GM21367 (cell line): ENCODE measurements at regions not wholly inside any gene's neighbourhood (a gene's known extent, or its start where the extent isn't known, plus 50 kb on each side); places are given as distances from the start of the nearest gene placed in this dataset.
"Not testable (repeated sequence)": the region's sequence is repeated elsewhere in the genome, so short reads cannot be mapped to it uniquely, and the experiment has no call there.

Experiments used
- ATAC-seq: cut with Tn5 transposase; IDR thresholded peaks from one replicate; pipeline ENCODE4 v1.9.1; 2021; ENCODE audit not compliant: unreplicated experiment

DNA sequence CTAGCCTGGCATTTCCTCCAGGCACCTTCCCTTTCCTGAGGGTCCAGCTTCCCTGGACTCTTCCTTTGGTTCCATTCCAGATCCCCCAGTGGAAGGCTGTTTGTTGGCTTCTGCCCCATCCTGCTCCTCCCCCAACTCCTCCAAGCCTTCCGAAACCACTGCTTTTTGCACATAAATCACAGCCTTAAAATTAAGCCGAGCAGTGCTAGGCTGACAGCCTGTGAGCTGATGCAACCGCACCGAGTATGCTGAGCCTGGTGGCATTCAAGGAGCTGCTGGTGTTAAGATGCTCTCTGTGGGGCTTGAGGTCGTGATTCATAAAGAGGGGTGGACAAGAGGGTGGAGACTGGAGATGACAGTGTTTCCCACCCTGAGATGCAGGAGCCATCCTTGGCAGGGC is 266.6 kb upstream of the C1orf174 start:
- ATAC-seq: no peak

DNA sequence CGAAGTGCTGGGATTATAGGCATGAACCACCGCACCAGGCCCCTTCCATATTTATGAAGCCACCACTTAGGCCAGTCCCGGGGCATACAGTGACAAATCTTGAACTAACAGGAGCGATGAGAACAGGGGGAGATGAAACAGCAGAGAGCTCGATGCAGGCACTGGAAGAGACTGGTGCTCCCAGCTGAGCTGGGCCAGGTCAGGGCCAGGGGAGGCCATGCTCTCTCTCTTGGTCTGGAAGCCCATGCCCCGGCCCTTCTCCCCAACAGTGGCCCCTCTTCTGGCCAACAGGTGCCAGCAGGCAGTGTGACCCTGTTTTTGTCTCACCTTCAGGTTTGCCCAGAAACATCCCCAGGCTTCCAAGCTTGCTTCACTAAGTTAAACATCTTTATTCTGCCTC is 269.9 kb upstream of the C1orf174 start:
- ATAC-seq: no peak

DNA sequence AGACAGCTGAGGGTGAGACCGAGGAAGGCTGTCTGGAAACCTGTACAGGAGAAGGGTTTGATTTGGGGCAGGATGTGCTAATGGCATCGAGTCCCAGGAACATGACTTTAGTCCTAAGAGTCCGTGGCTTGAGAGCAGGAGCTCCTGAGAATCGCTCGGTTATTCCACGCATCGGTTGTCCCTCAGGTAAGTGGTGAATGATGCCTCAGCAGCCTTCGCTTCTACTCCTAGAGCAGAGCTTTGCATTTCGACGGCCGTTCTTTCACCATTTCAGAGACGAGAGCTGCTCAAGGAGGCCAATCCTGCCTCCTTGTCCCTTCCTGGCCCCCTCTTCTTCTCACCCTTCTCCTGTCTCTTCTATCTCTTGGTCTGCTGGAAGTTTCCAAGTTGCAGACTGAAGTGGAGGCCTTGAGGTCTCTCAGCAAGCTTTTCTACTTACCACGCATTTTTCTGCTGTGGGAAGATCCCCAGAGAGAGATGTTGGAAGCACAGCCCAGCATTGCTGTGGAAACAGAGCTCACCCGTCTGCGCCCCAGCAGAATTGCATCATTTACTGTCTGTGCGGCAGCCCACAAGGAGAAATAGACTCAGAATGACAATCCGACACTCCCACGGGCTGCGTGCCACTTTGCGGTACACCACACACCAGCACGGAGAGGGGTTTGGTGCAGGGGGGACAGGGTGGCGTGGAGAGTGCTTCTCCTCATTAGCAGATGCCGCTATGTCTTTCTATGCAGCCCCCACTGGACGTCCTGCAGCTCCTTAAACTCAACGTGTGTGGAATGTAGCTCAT is 270.7 kb upstream of the C1orf174 start:
- no peak for ATAC-seq

DNA sequence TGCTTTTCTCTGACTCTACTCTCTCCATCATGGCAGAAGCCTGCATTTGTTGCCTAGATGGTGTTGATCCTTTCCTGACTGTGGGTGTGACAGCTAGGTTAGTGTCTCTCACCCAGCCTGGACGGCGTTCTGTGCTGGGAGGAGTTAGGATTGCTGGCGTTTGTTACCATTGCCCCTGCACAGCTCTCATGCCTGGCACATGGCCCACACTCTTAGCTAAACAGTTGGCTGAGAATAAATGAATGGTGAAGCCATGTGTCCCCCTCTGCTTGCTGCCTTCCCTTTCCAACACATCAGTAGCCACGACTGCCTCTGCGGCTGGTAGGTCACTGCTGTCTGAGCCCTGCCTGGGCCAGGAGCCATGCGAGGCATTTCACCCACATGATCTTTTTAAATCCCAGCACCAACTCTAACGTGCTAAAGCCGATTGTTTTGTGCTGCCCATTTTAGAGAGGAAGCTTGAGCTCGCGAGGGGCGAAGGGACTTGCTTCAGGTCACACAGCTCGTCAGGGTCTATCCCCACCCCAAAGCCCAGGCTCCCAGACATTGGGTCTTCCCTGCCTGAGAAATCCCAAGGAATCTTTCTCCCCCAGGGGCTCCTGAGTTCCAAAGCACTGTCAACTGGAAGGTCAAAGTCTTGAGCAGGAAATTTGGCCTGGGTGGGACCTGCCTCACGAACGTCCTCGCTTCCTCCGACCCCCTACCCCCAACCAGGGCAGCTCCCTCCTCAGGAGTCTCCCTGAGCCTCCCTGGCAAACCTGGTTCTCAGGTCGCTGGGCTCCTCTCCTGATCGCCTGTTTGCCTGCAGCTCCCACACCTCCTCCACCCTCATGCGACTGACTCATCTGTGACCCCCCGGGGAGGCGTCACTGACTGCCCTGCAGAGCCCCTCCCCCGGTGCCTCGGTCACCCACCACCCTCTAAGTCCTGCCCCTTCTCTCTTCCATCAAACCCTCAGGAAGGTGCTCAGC is 271.7 kb upstream of the C1orf174 start:
- ATAC-seq: no peak

DNA sequence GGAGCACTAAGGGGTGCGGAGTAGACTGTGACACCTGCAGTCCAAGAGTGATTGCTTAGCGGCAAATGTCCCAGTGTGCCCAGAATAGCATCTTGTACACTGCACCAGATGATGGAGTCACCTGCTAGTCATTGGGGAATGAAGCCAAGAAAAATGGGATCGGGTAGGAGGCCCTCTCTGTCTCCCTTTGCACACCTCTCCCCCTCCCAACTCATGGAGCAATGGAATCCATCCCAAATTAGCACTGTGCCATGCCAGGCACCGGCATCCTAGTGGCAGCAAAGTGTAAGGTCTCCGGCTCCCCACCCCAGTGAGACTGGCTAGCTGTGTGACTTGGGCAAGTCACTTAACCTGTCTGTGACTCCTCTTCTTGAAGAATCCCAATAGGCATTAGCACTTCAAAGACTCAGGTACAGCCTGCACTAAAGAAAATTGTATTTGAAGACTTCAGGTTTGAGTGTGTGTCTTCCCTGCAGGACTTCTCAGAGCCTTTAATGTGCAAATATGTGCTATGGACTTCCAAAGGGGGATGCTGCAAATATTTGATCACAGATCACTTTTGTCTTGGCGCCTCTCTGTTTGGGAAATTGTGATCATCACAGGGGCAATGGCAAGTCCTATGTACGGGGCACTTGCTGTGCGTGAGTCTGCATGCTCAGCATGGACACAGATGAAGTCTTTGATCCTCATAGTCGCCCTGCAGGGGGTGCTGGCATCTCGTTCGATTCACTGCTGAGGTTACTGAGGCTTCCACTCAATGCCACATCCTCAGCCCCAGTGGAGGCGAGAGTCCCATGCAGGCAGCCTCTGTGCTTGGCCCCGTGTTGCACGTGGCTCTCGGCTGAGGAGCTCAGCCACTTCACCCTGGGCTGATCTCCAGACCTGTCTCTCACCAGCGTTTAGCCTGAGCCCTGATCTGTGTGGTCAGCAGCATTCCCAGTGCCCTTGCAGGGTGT is 272.9 kb upstream of the C1orf174 start:
- no peak for ATAC-seq

DNA sequence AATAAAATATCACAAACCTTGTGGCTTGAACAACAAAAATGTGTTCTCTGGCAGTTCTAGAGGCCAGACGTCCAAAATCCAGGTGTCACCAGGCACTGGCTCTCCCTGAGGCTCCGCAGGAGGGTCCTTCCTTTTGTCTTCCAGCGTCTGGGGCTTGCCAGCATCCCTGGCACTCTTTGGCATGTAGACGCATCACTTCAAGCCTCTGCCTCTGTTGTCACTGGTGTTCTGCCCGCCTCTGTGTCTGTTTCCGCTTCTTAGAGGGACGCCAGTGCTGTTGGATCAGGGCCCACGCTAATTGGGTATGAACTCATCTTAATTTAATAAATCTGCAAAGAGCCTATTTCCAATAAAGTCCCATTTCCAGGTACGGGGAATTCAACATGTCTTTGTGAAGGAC is 273.7 kb upstream of the C1orf174 start:
- no peak for ATAC-seq

DNA sequence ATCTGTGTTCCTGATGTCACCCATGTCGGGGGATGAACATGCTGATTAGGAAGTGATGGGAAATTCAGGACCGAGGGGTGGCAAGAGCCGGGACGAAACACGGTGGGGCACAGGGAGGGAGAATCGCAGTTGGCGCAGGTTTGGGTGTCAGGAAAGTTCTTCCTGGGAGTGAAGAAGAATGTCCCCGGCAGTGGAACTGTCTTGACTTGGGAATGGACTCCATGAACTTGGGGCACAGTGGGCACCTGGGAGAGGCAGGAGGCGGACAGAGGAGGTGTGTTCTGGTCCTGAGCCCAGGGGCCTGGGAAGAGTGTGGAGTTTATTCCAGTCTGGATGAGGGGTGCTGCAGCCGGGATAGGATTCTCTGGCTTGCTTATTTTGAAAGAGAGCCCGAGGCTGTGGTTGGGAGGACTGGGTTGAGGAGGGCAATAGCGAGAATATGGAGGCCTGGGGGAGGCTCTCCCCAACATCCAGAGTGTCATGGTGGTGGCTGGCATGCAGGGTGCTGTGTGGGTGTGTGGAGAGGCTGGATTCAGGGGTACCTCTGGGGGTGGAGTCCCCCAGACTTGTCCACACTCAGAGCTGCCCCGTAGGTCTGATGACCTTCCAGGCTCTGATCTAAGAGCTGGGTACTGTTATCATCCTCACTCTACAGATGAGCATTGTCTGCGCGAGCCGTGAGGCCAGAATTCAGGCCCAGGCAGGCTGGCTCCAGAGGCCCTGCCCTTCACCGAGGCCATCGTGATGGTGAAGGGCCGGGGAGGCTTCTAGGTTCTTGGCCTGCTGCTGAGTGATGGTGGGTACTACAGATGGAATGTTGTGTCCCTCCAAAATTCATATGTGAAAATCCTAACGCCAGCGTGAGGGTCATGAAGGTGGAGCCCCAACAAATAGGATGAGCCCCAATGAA is 274.5 kb upstream of the C1orf174 start:
- ATAC-seq: no peak

DNA sequence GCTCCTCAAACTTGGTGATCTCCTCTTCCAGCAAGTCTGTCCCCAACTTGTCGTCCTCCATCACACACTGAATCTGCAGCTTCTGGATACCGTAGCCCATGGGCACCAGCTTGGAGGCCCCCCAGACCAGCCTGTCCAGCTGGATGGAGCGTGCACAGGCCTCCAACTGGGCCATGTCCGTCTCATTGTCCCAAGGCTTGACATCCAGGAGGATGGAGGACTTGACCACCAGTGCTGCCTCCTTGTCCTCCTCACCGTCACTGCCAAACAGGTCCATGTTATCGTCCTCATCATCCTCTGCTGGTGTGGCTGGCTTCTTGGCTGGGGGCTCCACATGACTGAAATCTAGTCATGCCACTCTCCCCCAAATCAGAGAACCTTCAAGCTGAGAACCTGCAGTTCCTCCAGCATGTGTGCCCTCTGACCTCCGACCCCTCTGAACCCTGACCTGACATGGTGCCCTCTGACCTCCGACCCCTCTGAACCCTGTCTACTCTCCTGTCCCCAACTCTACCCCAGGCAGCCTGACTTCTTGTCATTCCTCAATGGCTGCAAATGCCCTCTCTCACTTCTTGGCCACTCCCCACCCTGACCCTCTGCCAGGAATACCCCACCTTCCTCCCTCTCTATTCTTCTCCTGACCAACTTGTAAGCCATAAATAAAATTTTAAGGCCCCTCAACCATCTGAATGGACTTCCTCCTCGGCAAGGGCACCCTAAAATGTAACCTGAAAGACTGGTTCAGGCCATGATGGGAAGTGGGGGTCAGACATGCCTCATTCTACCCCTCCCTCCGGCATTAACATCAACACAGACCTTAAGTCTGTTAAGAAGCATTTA is 275.7 kb upstream of the C1orf174 start:
- ATAC-seq: no peak

DNA sequence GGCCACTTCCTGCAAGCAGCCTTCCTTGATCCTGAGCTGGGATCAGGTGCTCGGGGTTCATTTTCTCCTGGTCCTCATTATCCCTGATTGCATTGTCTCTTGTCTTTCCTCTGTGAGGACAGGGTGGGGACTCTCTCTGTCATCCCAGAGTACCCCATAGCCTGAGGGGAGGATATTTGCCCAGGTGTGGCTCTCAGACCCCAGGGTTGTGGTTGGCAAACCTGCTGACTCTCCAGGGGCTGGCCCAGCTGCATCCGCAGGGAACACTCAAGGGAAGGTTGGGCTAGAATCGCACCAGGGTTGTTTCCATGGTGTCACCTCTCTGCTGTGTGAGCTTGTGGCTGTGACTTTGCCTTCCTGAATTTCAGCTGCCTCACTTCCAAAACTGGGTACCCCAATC is 276.8 kb upstream of the C1orf174 start:
- ATAC-seq: no peak

DNA sequence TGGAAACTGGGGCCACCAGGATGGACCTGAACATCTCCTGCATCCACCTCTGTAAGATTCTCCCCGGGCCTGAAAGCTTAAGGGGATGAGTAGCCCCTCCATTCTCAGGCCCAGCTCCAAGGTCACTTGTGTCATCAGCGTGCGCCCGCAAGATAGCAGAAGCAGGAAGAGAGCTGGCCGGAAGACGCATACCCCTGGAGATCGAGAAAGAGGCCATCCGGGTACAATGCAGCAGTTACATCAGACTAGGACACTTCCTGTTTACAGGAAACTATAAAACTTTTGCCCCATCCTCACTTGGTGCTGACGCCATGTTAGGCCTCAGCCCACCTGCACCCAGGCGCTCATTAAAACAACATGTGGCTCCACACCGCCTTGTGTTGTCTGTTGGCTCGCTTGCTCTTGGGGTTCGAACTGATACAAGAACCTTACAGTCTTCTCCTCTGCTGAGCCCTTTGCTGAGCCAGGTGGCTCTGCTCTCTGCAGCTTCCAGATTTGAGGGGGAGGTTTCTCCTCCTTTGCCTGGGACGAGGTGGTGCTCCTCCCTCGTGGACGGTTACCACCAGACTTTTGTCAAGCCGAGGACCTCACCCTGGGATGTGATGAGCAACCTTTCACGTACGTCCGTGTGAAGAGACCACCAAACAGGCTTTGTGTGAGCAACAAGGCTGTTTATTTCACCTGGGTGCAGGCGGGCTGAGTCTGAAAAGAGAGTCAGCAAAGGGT is 277.5 kb upstream of the C1orf174 start:
- no peak for ATAC-seq

DNA sequence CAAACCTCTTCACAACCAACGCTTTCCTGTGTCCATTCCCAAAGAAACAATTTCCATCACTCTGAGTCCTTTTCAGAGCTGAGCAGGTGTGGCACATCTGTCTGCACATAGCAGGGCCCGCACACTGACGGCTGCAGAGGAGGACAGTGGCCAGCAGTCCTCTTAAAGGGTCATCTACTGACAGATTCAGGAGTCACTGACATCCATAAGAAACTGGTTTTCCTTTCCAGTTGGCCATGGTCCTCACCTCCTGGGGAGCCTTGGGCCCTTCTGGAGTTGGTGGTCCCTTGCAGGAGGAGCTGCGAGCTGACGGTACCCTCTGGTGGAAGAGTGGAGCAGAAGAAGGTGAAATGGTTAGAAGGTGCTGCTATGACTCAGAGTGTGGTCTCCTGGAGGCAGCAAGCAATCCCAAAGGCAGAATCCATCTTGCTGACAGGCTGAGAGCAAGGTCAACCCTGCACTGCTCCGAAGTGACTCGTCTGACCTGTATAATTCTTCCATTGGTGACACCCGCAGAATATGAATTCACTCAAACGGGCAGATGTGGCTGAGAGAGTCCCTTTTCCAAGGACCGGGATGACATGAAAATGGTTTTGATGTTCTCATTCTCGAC is 278.5 kb upstream of the C1orf174 start:
- ATAC-seq: no peak

DNA sequence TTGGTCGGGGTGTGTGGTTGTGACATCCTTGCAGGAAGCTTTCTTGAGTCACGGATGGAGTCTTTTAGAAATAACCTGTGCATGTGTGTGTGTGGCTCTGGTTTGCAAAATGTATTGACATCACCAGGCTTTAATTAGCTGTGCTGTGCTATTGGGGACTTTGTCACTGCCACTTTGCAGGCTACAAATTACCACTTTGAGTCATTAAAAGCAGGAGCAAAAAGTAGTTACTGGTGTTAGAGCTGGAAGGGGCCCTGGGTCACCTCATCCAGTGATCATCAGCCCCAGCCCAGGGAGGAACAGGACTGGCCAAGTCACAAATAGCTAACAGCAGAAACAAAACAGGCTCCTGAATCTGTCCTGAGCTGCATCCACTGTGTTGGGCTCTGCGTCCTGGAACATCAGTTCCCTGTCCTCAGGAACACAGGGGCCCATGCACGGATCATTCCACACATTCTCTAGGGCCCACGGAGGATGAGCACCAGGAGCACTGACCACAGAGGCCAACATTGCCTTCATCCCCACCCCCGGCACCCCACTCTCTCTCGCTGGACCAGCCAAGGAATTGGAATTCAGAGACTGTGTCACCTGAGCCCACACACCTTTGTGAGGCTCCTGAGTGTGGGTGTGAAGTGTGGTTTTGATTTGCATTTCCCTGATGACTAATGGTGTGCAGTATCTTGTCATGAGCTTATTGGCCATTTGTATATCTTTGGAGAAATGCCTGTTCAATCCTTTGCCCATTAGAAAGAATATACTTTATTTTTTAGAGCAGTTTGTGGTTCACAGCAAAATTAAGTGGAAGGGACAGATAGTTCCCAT is 280.1 kb upstream of the C1orf174 start:
- no peak for ATAC-seq

DNA sequence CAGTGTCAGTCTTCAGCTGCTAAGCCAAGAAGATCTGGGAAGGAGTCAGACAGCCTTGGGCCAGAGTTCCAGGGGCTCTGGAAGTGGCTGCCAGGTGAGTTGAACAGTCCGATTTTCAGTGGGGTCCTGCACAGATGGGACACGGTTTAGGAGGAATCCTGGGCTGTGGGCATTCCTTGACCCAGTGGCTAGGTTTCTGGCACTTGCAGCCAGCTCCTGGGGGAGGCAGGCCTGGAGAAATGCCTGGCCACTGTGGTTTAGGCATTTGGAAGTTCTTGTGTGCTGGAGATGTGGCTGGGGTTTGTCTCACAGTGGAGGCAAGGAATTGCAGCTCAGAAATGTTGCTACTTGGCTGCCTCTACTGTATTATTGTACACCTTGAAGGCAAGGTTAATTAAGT is 286.4 kb upstream of the C1orf174 start:
- not testable (repeated sequence) for ATAC-seq

DNA sequence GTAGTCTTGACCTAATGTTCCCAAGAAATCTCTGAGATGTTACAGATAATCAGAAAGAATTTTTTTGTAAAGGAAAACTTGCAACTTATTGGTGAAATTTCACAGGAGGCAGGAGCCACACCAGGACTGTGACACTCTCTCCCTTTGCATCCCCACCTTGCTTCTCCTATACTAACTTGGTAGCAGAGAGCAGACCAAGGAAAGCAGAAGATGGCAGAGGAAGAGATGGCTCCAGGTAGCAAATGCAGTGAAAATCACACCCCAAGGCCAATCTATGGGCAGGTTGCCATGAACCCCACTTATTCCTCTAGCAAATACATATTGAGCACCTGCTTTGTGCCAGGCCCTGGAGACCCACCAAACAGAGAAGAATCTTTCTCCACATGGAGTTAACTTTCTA is 303.4 kb upstream of the C1orf174 start:
- no peak for ATAC-seq

DNA sequence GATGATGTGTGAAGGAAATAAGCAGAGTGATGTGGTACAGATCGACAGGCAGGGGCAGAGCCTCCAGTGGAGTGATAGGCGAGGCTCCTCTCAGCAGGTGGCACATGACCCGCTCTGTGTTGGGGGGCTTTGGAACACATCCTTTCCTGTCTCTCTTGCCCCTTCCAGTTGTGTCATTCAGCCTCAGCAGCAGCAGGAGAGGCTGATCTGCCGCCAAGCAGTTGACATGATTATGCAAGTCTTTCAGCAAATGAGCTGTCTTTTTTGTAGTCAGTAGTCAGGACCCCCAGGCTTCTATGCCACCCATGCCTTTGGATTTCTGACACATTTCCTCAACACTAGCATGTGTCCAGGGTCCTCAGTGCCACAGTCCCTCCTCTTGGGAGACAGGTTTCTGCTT is 307.1 kb upstream of the C1orf174 start:
- ATAC-seq: no peak

DNA sequence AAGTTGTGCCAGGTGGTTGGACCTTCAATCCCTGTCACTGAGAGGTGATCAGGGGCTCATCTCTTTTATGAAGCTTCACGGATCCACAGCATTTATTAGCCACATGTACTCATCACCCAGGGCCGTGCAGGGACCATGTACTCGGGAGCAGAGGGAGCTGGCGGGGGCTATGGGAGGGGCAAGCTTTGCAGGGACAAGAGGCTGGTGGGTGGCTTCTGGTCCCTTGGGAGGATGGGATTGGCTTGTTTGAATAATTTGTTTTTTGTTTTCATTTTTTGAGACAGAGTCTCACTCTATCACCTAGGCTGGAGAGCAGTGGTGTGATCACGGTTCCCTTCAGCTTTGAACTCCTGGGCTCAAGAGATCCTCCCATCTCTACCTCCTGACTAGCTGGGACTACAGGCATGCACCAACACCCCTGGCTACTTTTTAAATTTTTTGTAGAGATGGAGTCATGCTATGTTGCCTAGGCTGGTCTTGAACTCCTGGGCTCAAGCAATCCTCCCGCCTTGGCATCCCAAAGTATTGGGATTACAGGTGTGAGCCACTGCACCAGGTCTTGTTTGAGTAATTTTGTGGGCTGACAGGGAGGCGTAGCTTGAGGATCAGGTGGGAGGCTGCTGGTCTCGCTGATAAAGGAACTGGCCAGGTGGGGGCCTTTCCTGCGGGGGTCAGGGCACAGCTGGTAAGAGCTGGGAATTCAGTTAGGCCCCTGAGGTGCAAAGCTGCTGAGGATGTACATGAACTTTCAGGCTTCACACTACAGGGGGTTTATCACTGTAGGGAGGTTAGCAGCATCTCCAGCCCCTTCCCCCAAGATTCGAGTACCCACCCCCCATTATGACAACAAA is 308.0 kb upstream of the C1orf174 start:
- ATAC-seq: no peak
